Uterus (tissue), 3 donors: ENCODE measurements at regions not wholly inside any gene's neighbourhood (a gene's known extent, or its start where the extent isn't known, plus 50 kb on each side); places are given as distances from the start of the nearest gene placed in this dataset.

Experiments used
- DNase-seq, 2 donors: peaks; one replicate each; pipeline ENCODE4 v3.0.0-alpha.2; 2019 to 2020
- H3K27ac ChIP-seq, 2 donors: fragments of 200-600 bp; sonication (generic); 1 replicate in 1 of 2; 2 replicates in 1 of 2; pipeline ENCODE4 v1.5.1; 2016 to 2018
- H3K27me3 ChIP-seq, 2 donors: fragments of 200-600 bp; sonication (generic); one replicate each; pipeline ENCODE4 v1.5.1; 2018 to 2019; ENCODE audit warnings: control low read depth in 1 of 2
- H3K36me3 ChIP-seq, 2 donors: fragments of 200-600 bp; sonication (generic); one replicate each; pipeline ENCODE4 v1.5.1; 2019; ENCODE audit warnings: control low read depth in 1 of 2
- H3K4me1 ChIP-seq, 2 donors: fragments of 200-600 bp; sonication (generic); one replicate each; pipeline ENCODE4 v1.5.1; 2018 to 2019; ENCODE audit warnings: control low read depth in 1 of 2
- H3K4me3 ChIP-seq, 2 donors: fragments of 200-600 bp; sonication (generic); 1 replicate in 1 of 2; 2 replicates in 1 of 2; pipeline ENCODE4 v1.5.1; 2018 to 2019; ENCODE audit warnings: mild to moderate bottlenecking in 1 of 2
- H3K9me3 ChIP-seq, 2 donors: fragments of 200-600 bp; sonication (generic); one replicate each; pipeline ENCODE4 v1.5.1; 2019; ENCODE audit warnings: control low read depth in 1 of 2
- POLR2A ChIP-seq, 2 donors: fragments of 450-650 bp; IDR thresholded peaks; one replicate each; pipeline ENCODE4 v1.6.1; 2016; ENCODE audit warnings: antibody characterized with exemption in 2 of 2, mild to moderate bottlenecking in 1 of 2, moderate library complexity in 1 of 2
- intact Hi-C: fragments of 100-400 bp; cut with DNase I; formaldehyde crosslinking; loops from one replicate; pipeline ENCODE4 v1.15.1; 2023; ENCODE audit warnings: low total_unique reads
- TF ChIP-seq, protein P1 (sequence below), 4 experiments: fragments of 200-600 bp in 2 of 4; fragments of 450-650 bp in 2 of 4; sonication (generic) in 2 of 4; IDR thresholded peaks; one replicate each; pipeline ENCODE4 v1.5.1; 2016 to 2019; ENCODE audit warnings: antibody characterized with exemption in 4 of 4, mild to moderate bottlenecking in 2 of 4, moderate library complexity in 1 of 4
- donor health status: DM: yes; HTN: yes; CAD: no.

DNA sequence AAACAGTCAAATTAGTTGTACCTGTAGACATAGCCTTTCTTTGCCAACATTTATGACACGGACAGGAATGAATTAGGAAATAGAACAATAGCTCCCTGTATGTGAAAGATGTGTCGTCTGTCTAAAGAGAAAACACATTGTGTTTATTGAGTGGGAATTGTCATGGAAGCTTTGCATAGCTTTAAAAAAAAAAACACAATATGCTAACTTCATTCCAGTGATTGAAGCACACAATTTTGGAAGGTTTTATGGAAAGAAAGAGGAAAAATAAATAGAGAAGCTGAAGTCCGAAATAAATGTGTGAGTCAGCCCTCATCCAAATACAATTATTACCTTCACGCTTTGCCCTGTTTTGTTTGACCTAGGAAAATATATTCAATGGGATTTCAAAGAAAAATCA lies 1095.7 kb downstream of the TSN start:
- Histone ChIP-seq H3K27me3 (no peaks in the 10 kb centered on the region), H3K9me3 (no peaks in the 10 kb centered on the region), H3K27ac (no peak overlapping the region), H3K4me1 (no peaks in the 10 kb centered on the region), H3K4me3 (no peak overlapping the region), H3K36me3 (no peaks in the 10 kb centered on the region)
- intact Hi-C loops, result no loop called here
- TF ChIP-seq POLR2A (IDR thresholded peaks at IDR 0.05), result no peak
- TF ChIP-seq, protein P1, sequence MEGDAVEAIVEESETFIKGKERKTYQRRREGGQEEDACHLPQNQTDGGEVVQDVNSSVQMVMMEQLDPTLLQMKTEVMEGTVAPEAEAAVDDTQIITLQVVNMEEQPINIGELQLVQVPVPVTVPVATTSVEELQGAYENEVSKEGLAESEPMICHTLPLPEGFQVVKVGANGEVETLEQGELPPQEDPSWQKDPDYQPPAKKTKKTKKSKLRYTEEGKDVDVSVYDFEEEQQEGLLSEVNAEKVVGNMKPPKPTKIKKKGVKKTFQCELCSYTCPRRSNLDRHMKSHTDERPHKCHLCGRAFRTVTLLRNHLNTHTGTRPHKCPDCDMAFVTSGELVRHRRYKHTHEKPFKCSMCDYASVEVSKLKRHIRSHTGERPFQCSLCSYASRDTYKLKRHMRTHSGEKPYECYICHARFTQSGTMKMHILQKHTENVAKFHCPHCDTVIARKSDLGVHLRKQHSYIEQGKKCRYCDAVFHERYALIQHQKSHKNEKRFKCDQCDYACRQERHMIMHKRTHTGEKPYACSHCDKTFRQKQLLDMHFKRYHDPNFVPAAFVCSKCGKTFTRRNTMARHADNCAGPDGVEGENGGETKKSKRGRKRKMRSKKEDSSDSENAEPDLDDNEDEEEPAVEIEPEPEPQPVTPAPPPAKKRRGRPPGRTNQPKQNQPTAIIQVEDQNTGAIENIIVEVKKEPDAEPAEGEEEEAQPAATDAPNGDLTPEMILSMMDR (IDR thresholded peaks at IDR 0.05), result no peak
- no peak for DNase-seq

DNA sequence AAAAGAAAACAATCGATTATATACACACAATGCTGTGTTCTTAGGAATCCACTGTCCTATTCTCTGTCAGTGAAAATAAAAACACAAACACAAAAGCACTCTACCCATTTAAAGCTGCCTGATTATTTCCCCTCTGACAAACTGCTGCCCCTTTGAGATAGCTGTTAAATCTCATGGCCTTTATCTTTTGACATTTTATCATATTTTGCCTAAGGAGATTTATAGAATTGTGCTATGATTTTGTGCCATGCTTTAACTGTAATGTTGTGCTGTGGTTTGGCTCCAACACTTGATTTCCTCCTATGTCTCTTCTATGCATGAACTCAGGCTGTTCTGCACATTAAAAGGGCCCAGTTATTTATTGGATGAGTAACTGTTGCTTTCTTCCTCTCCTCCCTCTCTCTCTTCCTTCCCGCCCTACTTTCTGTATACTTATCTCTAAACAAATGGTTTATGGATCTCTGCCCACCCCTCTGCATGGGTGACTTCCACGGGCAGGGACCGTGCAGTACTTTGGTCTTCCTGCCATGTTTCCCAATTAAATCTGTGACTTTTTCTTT lies 1096.6 kb downstream of the TSN start:
- no peak for DNase-seq
- H3K27ac ChIP-seq, result no peak overlapping the region

DNA sequence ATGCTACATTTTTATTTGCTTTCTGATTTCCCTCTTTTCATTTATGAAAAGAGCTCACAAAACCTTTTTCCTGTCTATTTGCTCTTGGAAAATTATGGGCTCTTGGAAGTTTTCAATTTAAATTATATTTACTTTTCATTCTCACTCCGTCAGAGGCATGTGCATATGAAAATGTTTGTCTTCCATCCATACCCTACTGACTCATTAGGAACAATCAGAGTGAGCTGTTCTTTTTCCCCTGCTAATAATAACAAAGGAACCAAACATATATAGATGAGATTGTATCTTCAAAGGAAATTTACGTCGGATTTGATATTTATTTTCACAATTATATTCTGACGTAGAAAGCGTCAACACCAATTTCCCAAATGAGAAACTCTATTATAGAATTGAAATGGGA lies 1101.2 kb downstream of the TSN start:
- TF ChIP-seq, protein P1 (IDR thresholded peaks at IDR 0.05), result no peak
- no peak for TF ChIP-seq POLR2A (IDR thresholded peaks at IDR 0.05)
- intact Hi-C loops, result no loop called here
- H3K9me3 ChIP-seq, result no peaks in the 10 kb centered on the region
- H3K27ac ChIP-seq, result no peak overlapping the region
- DNase-seq, result no peak
- no peaks in the 10 kb centered on the region for H3K36me3 ChIP-seq
- no peaks in the 10 kb centered on the region for H3K4me1 ChIP-seq
- H3K4me3 ChIP-seq, result no peak overlapping the region
- no peaks in the 10 kb centered on the region for H3K27me3 ChIP-seq

More for the DNA sequence above, 1096.6 kb downstream of the TSN start:
- H3K4me1 ChIP-seq, result no peaks in the 10 kb centered on the region
- TF ChIP-seq, protein P1 (IDR thresholded peaks at IDR 0.05), result no peak
- no peak for TF ChIP-seq POLR2A (IDR thresholded peaks at IDR 0.05)
- no peaks in the 10 kb centered on the region for H3K27me3 ChIP-seq
- no peaks in the 10 kb centered on the region for H3K9me3 ChIP-seq
- no peak overlapping the region for H3K4me3 ChIP-seq
- H3K36me3 ChIP-seq, result no peaks in the 10 kb centered on the region
- intact Hi-C loops, result no loop called here

DNA sequence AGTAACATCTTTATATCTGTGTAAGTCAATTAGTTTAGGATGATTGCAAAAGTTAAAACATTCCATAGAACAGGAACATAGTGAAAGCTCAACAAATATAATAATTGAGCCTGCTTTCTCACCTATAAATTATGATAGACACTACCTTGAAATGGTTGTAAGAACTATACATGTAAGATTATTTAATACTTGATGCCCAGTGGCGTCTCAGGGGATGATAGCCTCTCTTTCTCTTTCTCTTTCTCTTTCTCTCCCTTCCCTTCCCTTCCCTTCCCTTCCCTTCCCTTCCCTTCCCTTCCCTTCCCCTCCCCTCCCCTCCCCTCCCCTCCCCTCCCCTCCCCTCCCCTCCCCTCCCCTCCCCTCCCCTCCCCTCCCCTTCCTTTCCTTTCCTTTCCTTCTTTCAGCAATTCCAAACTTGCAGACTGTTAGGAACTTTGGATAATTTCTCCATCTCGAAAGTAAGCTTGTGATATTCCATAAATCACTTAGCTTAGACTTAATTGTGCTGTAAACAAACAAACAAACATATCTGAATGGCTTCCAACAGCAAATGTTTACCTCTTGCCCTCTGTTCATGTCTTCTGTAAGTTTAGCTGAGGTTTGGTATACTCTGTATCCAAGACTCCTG lies 1102.7 kb downstream of the TSN start:
- no peak for TF ChIP-seq POLR2A (IDR thresholded peaks at IDR 0.05)
- TF ChIP-seq, protein P1 (IDR thresholded peaks at IDR 0.05), result no peak
- intact Hi-C loops, result no loop called here
- no peaks in the 10 kb centered on the region for H3K4me1 ChIP-seq

DNA sequence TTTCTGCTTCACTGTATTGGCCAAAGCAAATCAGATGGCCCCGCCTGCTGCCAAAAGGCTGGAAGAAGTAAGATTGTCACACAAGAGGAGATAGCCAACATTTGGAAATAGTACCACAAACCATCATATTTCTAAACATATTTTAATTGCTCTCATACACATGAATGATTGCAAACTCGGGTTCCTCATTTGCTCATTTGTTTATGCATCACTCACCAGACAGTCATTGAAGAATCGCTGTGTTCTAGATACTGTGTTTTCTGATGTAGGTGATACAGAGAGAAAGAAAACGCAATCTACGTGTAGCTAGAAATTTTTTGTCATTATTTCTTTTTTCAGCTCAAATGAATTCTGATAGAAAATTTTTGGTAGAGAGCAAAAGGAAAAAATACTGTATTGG lies 1103.4 kb downstream of the TSN start:
- H3K9me3 ChIP-seq, result no peaks in the 10 kb centered on the region
- H3K27me3 ChIP-seq, result no peaks in the 10 kb centered on the region
- no peak for TF ChIP-seq POLR2A (IDR thresholded peaks at IDR 0.05)
- TF ChIP-seq, protein P1 (IDR thresholded peaks at IDR 0.05), result no peak
- no peak overlapping the region for H3K4me3 ChIP-seq
- intact Hi-C loops, result no loop called here
- no peaks in the 10 kb centered on the region for H3K36me3 ChIP-seq
- H3K4me1 ChIP-seq, result no peaks in the 10 kb centered on the region
- no peak for DNase-seq
- H3K27ac ChIP-seq, result no peak overlapping the region

More for the DNA sequence above, 1102.7 kb downstream of the TSN start:
- DNase-seq, result no peak
- Histone ChIP-seq H3K36me3 (no peaks in the 10 kb centered on the region), H3K27ac (no peak overlapping the region), H3K27me3 (no peaks in the 10 kb centered on the region), H3K9me3 (no peaks in the 10 kb centered on the region), H3K4me3 (no peak overlapping the region)
